ENCODE measurements at regions not wholly inside any gene's neighbourhood (a gene's known extent, or its start where the extent isn't known, plus 50 kb on each side); places are given as distances from the start of the nearest gene placed in this dataset.

DNA sequence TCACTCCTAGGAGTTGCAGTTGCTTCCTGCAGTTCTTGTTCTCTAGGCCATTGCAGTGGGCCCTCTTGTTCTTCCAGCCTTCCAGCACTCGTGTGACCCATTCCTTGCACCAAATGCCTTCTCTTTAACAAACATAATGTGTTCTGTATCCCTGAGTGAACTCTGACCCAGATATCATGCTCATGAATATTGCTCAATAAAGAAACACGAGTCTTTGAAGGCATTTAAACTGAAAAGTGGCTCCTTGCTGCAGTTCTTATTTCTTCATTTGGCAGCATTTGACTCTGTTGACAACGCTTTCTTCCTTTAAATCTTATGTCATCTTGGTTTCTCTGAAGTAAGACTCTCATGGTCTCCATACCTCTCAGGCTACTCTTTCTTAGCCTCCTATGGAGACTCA lies 100.7 kb upstream of the PDE4B start:
- Histone ChIP-seq H3K9me3 (replicated peaks in 1 of 2; ENCODE audit: control insufficient read depth in 2 of 2, insufficient read depth in 1 of 2, low read depth in 1 of 2, low read length in 2 of 2) (no peaks in the 10 kb centered on the region), H3K4me3 (ENCODE audit: low read length in 2 of 2) (no peak overlapping the region), H4K8ac (ENCODE audit: low read depth, low read length) (no peak overlapping the region), H3K36me3 (replicated peaks in 1 of 2; ENCODE audit: control insufficient read depth in 2 of 2, insufficient read depth in 2 of 2, low read length in 2 of 2) (no peaks in the 10 kb centered on the region), H2BK12ac (ENCODE audit: low read length) (no peak overlapping the region), H2BK120ac (ENCODE audit: low read depth, low read length) (no peak overlapping the region), H3K18ac (ENCODE audit: low read length) (no peak overlapping the region), H2BK15ac (ENCODE audit: low read length) (no peak overlapping the region), H3K27ac (replicated peaks; ENCODE audit: low read length) (no peak overlapping the region), H3K4me1 (ENCODE audit: control insufficient read depth in 2 of 2, insufficient read depth in 1 of 2, low read depth in 1 of 2, low read length in 2 of 2) (no peaks in the 10 kb centered on the region), H4K91ac (ENCODE audit: low read depth, low read length, poor library complexity) (no peak overlapping the region), H3K4ac (ENCODE audit: low read length) (no peak overlapping the region), H3K4me2 (ENCODE audit: insufficient read depth, low read length, poor library complexity, severe bottlenecking) (no peak overlapping the region), H3K14ac (ENCODE audit: low read length) (no peak overlapping the region), H3K9ac (ENCODE audit: low read depth, low read length, poor library complexity) (no peak overlapping the region), H3K79me1 (ENCODE audit: low read depth, low read length) (no peaks in the 10 kb centered on the region), H2AK5ac (ENCODE audit: low read depth, low read length) (no peak overlapping the region), H3K27me3 (ENCODE audit: control insufficient read depth in 3 of 3, insufficient read depth in 3 of 3, low read depth in 1 of 3, low read length in 3 of 3) (peaks cover 0 to 2% (median 0%) of the 10 kb centered on the region in 3 experiments), H2AFZ (ENCODE audit: low read length) (no peak overlapping the region), H2BK5ac (ENCODE audit: low read length) (no peak overlapping the region), H3K23ac (ENCODE audit: low read depth, low read length, poor library complexity) (no peak overlapping the region)
- DNase-seq (ENCODE audit: low spot score), result no peak
- no CpG with 5 or more reads among the region's 3 CpGs for WGBS, 2 donors (ENCODE audit: extremely low coverage in 2 of 2, insufficient read length in 2 of 2, insufficient replicate concordance in 1 of 2)

DNA sequence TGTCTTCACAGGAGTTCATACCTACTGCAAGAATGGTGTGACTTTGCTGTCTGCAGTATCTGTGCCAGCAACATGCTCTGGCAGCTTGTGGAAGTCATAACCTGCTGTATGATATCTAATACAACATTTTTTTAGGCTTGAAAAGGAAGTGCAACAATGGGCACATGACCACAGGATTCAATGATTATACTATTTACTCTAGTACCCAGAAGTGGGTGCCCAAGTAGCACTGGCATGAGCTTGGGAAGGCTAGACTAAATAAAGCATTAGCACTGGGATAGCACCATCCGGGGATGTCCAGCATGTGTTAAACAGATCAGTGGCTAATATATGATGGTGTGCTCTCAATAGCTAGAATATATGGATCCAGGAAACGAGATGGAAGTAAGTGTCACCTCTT lies 98.6 kb upstream of the PDE4B start:
- Histone ChIP-seq H3K4me1 (ENCODE audit: control insufficient read depth in 2 of 2, insufficient read depth in 1 of 2, low read depth in 1 of 2, low read length in 2 of 2) (no peaks in the 10 kb centered on the region), H2BK15ac (ENCODE audit: low read length) (no peak overlapping the region), H4K8ac (ENCODE audit: low read depth, low read length) (no peak overlapping the region), H3K9me3 (replicated peaks in 1 of 2; ENCODE audit: control insufficient read depth in 2 of 2, insufficient read depth in 1 of 2, low read depth in 1 of 2, low read length in 2 of 2) (no peaks in the 10 kb centered on the region), H2AFZ (ENCODE audit: low read length) (no peak overlapping the region), H2BK5ac (ENCODE audit: low read length) (no peak overlapping the region), H3K27ac (replicated peaks; ENCODE audit: low read length) (no peak overlapping the region), H3K4me2 (ENCODE audit: insufficient read depth, low read length, poor library complexity, severe bottlenecking) (no peak overlapping the region), H3K36me3 (replicated peaks in 1 of 2; ENCODE audit: control insufficient read depth in 2 of 2, insufficient read depth in 2 of 2, low read length in 2 of 2) (no peaks in the 10 kb centered on the region), H3K4ac (ENCODE audit: low read length) (no peak overlapping the region), H3K23ac (ENCODE audit: low read depth, low read length, poor library complexity) (no peak overlapping the region), H3K18ac (ENCODE audit: low read length) (no peak overlapping the region), H4K91ac (ENCODE audit: low read depth, low read length, poor library complexity) (no peak overlapping the region), H2AK5ac (ENCODE audit: low read depth, low read length) (no peak overlapping the region), H3K9ac (ENCODE audit: low read depth, low read length, poor library complexity) (no peak overlapping the region), H3K27me3 (ENCODE audit: control insufficient read depth in 3 of 3, insufficient read depth in 3 of 3, low read depth in 1 of 3, low read length in 3 of 3) (peaks cover 0 to 2% (median 0%) of the 10 kb centered on the region in 3 experiments), H3K14ac (ENCODE audit: low read length) (no peak overlapping the region), H2BK120ac (ENCODE audit: low read depth, low read length) (no peak overlapping the region), H2BK12ac (ENCODE audit: low read length) (no peak overlapping the region), H3K79me1 (ENCODE audit: low read depth, low read length) (no peaks in the 10 kb centered on the region), H3K4me3 (ENCODE audit: low read length in 2 of 2) (no peak overlapping the region)
- WGBS, 2 donors (ENCODE audit: extremely low coverage in 2 of 2, insufficient read length in 2 of 2, insufficient replicate concordance in 1 of 2), result no CpG with 5 or more reads among the region's 2 CpGs
- DNase-seq (ENCODE audit: low spot score), result no peak

DNA sequence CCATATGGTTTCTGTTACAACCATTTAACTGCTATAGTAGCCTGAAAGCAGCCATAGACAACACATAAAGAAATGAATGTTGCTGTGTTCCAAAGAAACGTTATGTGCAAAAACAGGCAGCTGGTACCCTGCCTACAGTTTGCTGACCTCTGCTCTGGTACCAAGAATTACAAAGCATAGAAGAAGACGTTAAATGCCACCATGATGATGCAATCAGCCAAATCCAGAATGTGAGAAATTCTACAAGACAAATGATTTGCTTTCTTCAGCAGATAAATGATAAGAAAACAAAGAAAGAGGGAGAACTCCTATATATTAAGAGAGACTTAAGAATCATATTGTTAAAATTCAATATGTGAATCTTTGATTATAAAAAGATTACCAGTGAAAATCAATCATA lies 97.8 kb upstream of the PDE4B start:
- no peak overlapping the region for H3K18ac ChIP-seq (ENCODE audit: low read length)
- H3K9ac ChIP-seq (ENCODE audit: low read depth, low read length, poor library complexity), result no peak overlapping the region
- H3K4ac ChIP-seq (ENCODE audit: low read length), result no peak overlapping the region
- no peak overlapping the region for H2AK5ac ChIP-seq (ENCODE audit: low read depth, low read length)
- no peaks in the 10 kb centered on the region for H3K36me3 ChIP-seq (replicated peaks in 1 of 2; ENCODE audit: control insufficient read depth in 2 of 2, insufficient read depth in 2 of 2, low read length in 2 of 2)
- H2BK15ac ChIP-seq (ENCODE audit: low read length), result no peak overlapping the region
- H3K23ac ChIP-seq (ENCODE audit: low read depth, low read length, poor library complexity), result no peak overlapping the region
- H3K27ac ChIP-seq (replicated peaks; ENCODE audit: low read length), result no peak overlapping the region
- H4K91ac ChIP-seq (ENCODE audit: low read depth, low read length, poor library complexity), result no peak overlapping the region
- DNase-seq (ENCODE audit: low spot score), result no peak
- H3K9me3 ChIP-seq (replicated peaks in 1 of 2; ENCODE audit: control insufficient read depth in 2 of 2, insufficient read depth in 1 of 2, low read depth in 1 of 2, low read length in 2 of 2), result no peaks in the 10 kb centered on the region
- H2BK12ac ChIP-seq (ENCODE audit: low read length), result no peak overlapping the region
- no peak overlapping the region for H4K8ac ChIP-seq (ENCODE audit: low read depth, low read length)
- no peak overlapping the region for H3K4me2 ChIP-seq (ENCODE audit: insufficient read depth, low read length, poor library complexity, severe bottlenecking)
- H3K14ac ChIP-seq (ENCODE audit: low read length), result no peak overlapping the region
- no peaks in the 10 kb centered on the region for H3K79me1 ChIP-seq (ENCODE audit: low read depth, low read length)
- no peak overlapping the region for H3K4me3 ChIP-seq (ENCODE audit: low read length in 2 of 2)
- no peak overlapping the region for H2BK5ac ChIP-seq (ENCODE audit: low read length)
- no CpG with 5 or more reads among the region's 2 CpGs for WGBS, 2 donors (ENCODE audit: extremely low coverage in 2 of 2, insufficient read length in 2 of 2, insufficient replicate concordance in 1 of 2)
- no peak overlapping the region for H2AFZ ChIP-seq (ENCODE audit: low read length)
- no peaks in the 10 kb centered on the region for H3K4me1 ChIP-seq (ENCODE audit: control insufficient read depth in 2 of 2, insufficient read depth in 1 of 2, low read depth in 1 of 2, low read length in 2 of 2)
- H2BK120ac ChIP-seq (ENCODE audit: low read depth, low read length), result no peak overlapping the region
- H3K27me3 ChIP-seq (ENCODE audit: control insufficient read depth in 3 of 3, insufficient read depth in 3 of 3, low read depth in 1 of 3, low read length in 3 of 3), result peaks cover 0 to 2% (median 0%) of the 10 kb centered on the region in 3 experiments

DNA sequence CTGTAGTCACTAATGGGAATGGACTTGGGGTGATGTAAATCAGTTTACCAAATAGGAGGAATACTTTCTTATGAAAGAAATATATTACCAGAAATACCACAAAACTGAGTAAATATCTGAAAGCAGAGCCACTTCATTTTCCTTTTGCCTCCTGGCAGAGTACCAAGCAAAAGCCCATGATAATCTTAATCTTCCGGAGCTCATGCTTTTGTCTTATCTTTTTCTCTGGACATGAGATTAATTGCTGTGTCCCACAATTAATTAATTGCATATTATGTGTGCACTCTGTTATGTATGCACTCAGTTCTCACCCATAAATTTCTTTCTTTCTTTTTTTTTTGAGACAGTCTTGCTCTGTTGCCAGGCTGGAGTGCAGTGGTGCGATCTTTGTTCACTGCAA lies 94.1 kb upstream of the PDE4B start:
- Histone ChIP-seq H2BK5ac (ENCODE audit: low read length) (no peak overlapping the region), H3K4me3 (ENCODE audit: low read length in 2 of 2) (no peak overlapping the region), H3K18ac (ENCODE audit: low read length) (no peak overlapping the region), H3K79me1 (ENCODE audit: low read depth, low read length) (no peaks in the 10 kb centered on the region), H3K23ac (ENCODE audit: low read depth, low read length, poor library complexity) (no peak overlapping the region), H4K91ac (ENCODE audit: low read depth, low read length, poor library complexity) (no peak overlapping the region), H4K8ac (ENCODE audit: low read depth, low read length) (no peak overlapping the region), H3K14ac (ENCODE audit: low read length) (no peak overlapping the region), H2AK5ac (ENCODE audit: low read depth, low read length) (no peak overlapping the region), H2AFZ (ENCODE audit: low read length) (no peak overlapping the region), H3K36me3 (replicated peaks in 1 of 2; ENCODE audit: control insufficient read depth in 2 of 2, insufficient read depth in 2 of 2, low read length in 2 of 2) (no peaks in the 10 kb centered on the region), H3K9me3 (replicated peaks in 1 of 2; ENCODE audit: control insufficient read depth in 2 of 2, insufficient read depth in 1 of 2, low read depth in 1 of 2, low read length in 2 of 2) (no peaks in the 10 kb centered on the region), H2BK120ac (ENCODE audit: low read depth, low read length) (no peak overlapping the region), H2BK12ac (ENCODE audit: low read length) (no peak overlapping the region), H2BK15ac (ENCODE audit: low read length) (no peak overlapping the region), H3K27ac (replicated peaks; ENCODE audit: low read length) (no peak overlapping the region), H3K4ac (ENCODE audit: low read length) (no peak overlapping the region), H3K4me2 (ENCODE audit: insufficient read depth, low read length, poor library complexity, severe bottlenecking) (no peak overlapping the region), H3K9ac (ENCODE audit: low read depth, low read length, poor library complexity) (no peak overlapping the region), H3K27me3 (ENCODE audit: control insufficient read depth in 3 of 3, insufficient read depth in 3 of 3, low read depth in 1 of 3, low read length in 3 of 3) (no peaks in the 10 kb centered on the region), H3K4me1 (ENCODE audit: control insufficient read depth in 2 of 2, insufficient read depth in 1 of 2, low read depth in 1 of 2, low read length in 2 of 2) (no peaks in the 10 kb centered on the region)
- no CpG with 5 or more reads among the region's 2 CpGs for WGBS, 2 donors (ENCODE audit: extremely low coverage in 2 of 2, insufficient read length in 2 of 2, insufficient replicate concordance in 1 of 2)
- DNase-seq (ENCODE audit: low spot score), result no peak
